ENCODE measurements at regions not wholly inside any gene's neighbourhood (a gene's known extent, or its start where the extent isn't known, plus 50 kb on each side); places are given as distances from the start of the nearest gene placed in this dataset.
"Not testable (repeated sequence)": the region's sequence is repeated elsewhere in the genome, so short reads cannot be mapped to it uniquely, and the experiment has no call there.

- H3K36me3 ChIP-seq (replicated peaks; ENCODE audit: control insufficient read depth, insufficient read depth, low read length) = no peaks in the 10 kb centered on the region
- DNase-seq = no peak
- H3K4me3 ChIP-seq (ENCODE audit: insufficient read depth, low read depth, low read length) = no peak overlapping the region
- H3K27me3 ChIP-seq (ENCODE audit: control insufficient read depth, insufficient read depth, low read length) = no peaks in the 10 kb centered on the region
Measured at GRCh38 chr9:108776920-108777639, 78.7 kb downstream of the ACTL7B start.

GRCh38 chr9:108775901-108776306 lies 79.9 kb downstream of the ACTL7B start:
- DNase-seq = no peak
- Histone ChIP-seq H3K36me3 (replicated peaks; ENCODE audit: control insufficient read depth, insufficient read depth, low read length) (no peaks in the 10 kb centered on the region), H3K27me3 (ENCODE audit: control insufficient read depth, insufficient read depth, low read length) (no peaks in the 10 kb centered on the region), H3K4me3 (ENCODE audit: insufficient read depth, low read depth, low read length) (no peak overlapping the region)

GRCh38 chr9:108774088-108774487 lies 81.7 kb downstream of the ACTL7B start:
- H3K4me3 ChIP-seq (ENCODE audit: insufficient read depth, low read depth, low read length); DNase-seq; H3K36me3 ChIP-seq (replicated peaks; ENCODE audit: control insufficient read depth, insufficient read depth, low read length); H3K27me3 ChIP-seq (ENCODE audit: control insufficient read depth, insufficient read depth, low read length): not testable (repeated sequence)

- DNase-seq = no peak
- Histone ChIP-seq H3K36me3 (replicated peaks; ENCODE audit: control insufficient read depth, insufficient read depth, low read length) (no peaks in the 10 kb centered on the region), H3K4me3 (ENCODE audit: insufficient read depth, low read depth, low read length) (no peak overlapping the region), H3K27me3 (ENCODE audit: control insufficient read depth, insufficient read depth, low read length) (no peaks in the 10 kb centered on the region)
Measured at GRCh38 chr9:108772301-108772894, 83.4 kb downstream of the ACTL7B start.

- DNase-seq = no peak
- no peaks in the 10 kb centered on the region for H3K27me3 ChIP-seq (ENCODE audit: control insufficient read depth, insufficient read depth, low read length)
- no peaks in the 10 kb centered on the region for H3K36me3 ChIP-seq (replicated peaks; ENCODE audit: control insufficient read depth, insufficient read depth, low read length)
- no peak overlapping the region for H3K4me3 ChIP-seq (ENCODE audit: insufficient read depth, low read depth, low read length)
Measured at GRCh38 chr9:108768744-108769143, 87.0 kb downstream of the ACTL7B start.

- no peaks in the 10 kb centered on the region for H3K27me3 ChIP-seq (ENCODE audit: control insufficient read depth, insufficient read depth, low read length)
- no peak for DNase-seq
- H3K36me3 ChIP-seq (replicated peaks; ENCODE audit: control insufficient read depth, insufficient read depth, low read length) = no peaks in the 10 kb centered on the region
- no peak overlapping the region for H3K4me3 ChIP-seq (ENCODE audit: insufficient read depth, low read depth, low read length)
Measured at GRCh38 chr9:108766626-108767161, 89.1 kb downstream of the ACTL7B start.

- Histone ChIP-seq H3K36me3 (replicated peaks; ENCODE audit: control insufficient read depth, insufficient read depth, low read length) (no peaks in the 10 kb centered on the region), H3K4me3 (ENCODE audit: insufficient read depth, low read depth, low read length) (no peak overlapping the region), H3K27me3 (ENCODE audit: control insufficient read depth, insufficient read depth, low read length) (no peaks in the 10 kb centered on the region)
- no peak for DNase-seq
Measured at GRCh38 chr9:108765265-108765664, 90.5 kb downstream of the ACTL7B start.

GRCh38 chr9:108762348-108763055 lies 93.3 kb downstream of the ACTL7B start:
- Histone ChIP-seq H3K27me3 (ENCODE audit: control insufficient read depth, insufficient read depth, low read length) (no peaks in the 10 kb centered on the region), H3K36me3 (replicated peaks; ENCODE audit: control insufficient read depth, insufficient read depth, low read length) (no peaks in the 10 kb centered on the region), H3K4me3 (ENCODE audit: insufficient read depth, low read depth, low read length) (no peak overlapping the region)
- DNase-seq = no peak

- no peaks in the 10 kb centered on the region for H3K27me3 ChIP-seq (ENCODE audit: control insufficient read depth, insufficient read depth, low read length)
- H3K4me3 ChIP-seq (ENCODE audit: insufficient read depth, low read depth, low read length) = no peak overlapping the region
- no peaks in the 10 kb centered on the region for H3K36me3 ChIP-seq (replicated peaks; ENCODE audit: control insufficient read depth, insufficient read depth, low read length)
- peak; percentile 79 for DNase-seq
Measured at GRCh38 chr9:108761655-108762347, 94.0 kb downstream of the ACTL7B start.

- Histone ChIP-seq H3K36me3 (replicated peaks; ENCODE audit: control insufficient read depth, insufficient read depth, low read length) (no peaks in the 10 kb centered on the region), H3K4me3 (ENCODE audit: insufficient read depth, low read depth, low read length) (no peak overlapping the region)
Measured at GRCh38 chr9:108760841-108761240, 94.9 kb downstream of the ACTL7B start.

GRCh38 chr9:108759835-108760234 lies 96.0 kb downstream of the ACTL7B start:
- Histone ChIP-seq H3K36me3 (replicated peaks; ENCODE audit: control insufficient read depth, insufficient read depth, low read length) (no peaks in the 10 kb centered on the region), H3K27me3 (ENCODE audit: control insufficient read depth, insufficient read depth, low read length) (no peaks in the 10 kb centered on the region), H3K4me3 (ENCODE audit: insufficient read depth, low read depth, low read length) (no peak overlapping the region)
- no peak for DNase-seq

More at GRCh38 chr9:108760841-108761240, 94.9 kb downstream of the ACTL7B start:
- no peaks in the 10 kb centered on the region for H3K27me3 ChIP-seq (ENCODE audit: control insufficient read depth, insufficient read depth, low read length)
- no peak for DNase-seq

- no peaks in the 10 kb centered on the region for H3K27me3 ChIP-seq (ENCODE audit: control insufficient read depth, insufficient read depth, low read length)
- DNase-seq = no peak
- H3K36me3 ChIP-seq (replicated peaks; ENCODE audit: control insufficient read depth, insufficient read depth, low read length) = no peaks in the 10 kb centered on the region
- H3K4me3 ChIP-seq (ENCODE audit: insufficient read depth, low read depth, low read length) = no peak overlapping the region
Measured at GRCh38 chr9:108759399-108759798, 96.4 kb downstream of the ACTL7B start.

- no peak for DNase-seq
- Histone ChIP-seq H3K27me3 (ENCODE audit: control insufficient read depth, insufficient read depth, low read length) (no peaks in the 10 kb centered on the region), H3K36me3 (replicated peaks; ENCODE audit: control insufficient read depth, insufficient read depth, low read length) (no peaks in the 10 kb centered on the region), H3K4me3 (ENCODE audit: insufficient read depth, low read depth, low read length) (no peak overlapping the region)
Measured at GRCh38 chr9:108756746-108757490, 98.9 kb downstream of the ACTL7B start.

- no peak for DNase-seq
- Histone ChIP-seq H3K27me3 (ENCODE audit: control insufficient read depth, insufficient read depth, low read length) (no peaks in the 10 kb centered on the region), H3K36me3 (replicated peaks; ENCODE audit: control insufficient read depth, insufficient read depth, low read length) (no peaks in the 10 kb centered on the region), H3K4me3 (ENCODE audit: insufficient read depth, low read depth, low read length) (no peak overlapping the region)
Measured at GRCh38 chr9:108755979-108756378, 99.8 kb downstream of the ACTL7B start.
